ENCODE measurements at regions not wholly inside any gene's neighbourhood (a gene's known extent, or its start where the extent isn't known, plus 50 kb on each side); places are given as distances from the start of the nearest gene placed in this dataset.

GRCh38 chr14:34055157-34055950 lies 104.5 kb upstream of the EGLN3 start:
- intact Hi-C loops (cut with DNase I) = no loop called here
- no peak for DNase-seq
- no peak for FAIRE-seq
- H3K4me1 ChIP-seq = peaks cover 0 to 4% (median 0%) of the 10 kb centered on the region in 3 donors
- TF ChIP-seq CTCF (IDR thresholded peaks at IDR 0.05) = no peak
- ATAC-seq = no peak
- 91 to 97% methylated on average over 2 of the region's 2 CpGs for WGBS, 2 donors
- H3K27ac ChIP-seq = no peak overlapping the region
- no peaks in the 10 kb centered on the region for H3K27me3 ChIP-seq
- H3K4me3 ChIP-seq = no peak overlapping the region
- no peaks in the 10 kb centered on the region for H3K9me3 ChIP-seq
- H3K36me3 ChIP-seq = no peaks in the 10 kb centered on the region

DNA sequence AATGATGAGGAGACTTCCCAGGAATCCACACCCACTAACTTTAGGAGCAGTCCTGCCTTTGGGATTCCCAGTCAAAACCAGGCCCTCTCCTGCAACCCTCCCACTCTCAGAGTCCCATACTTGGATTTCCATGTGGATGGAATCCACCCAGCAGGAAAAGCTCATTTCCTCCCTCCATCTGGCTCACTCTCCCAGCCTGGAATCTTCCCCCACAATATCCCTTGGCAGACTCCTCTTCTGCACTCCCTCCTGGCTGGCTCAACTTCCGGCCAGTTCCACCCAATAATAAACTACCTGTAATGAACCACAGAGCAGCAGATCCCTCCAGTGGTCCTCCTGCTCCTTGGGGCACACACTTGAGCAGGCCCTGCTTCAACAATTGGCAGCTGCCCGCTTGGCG lies 102.8 kb upstream of the EGLN3 start:
- WGBS, 2 donors = 84 to 88% methylated on average over 3 of the region's 3 CpGs
- Histone ChIP-seq H3K27ac (no peak overlapping the region), H3K4me3 (no peak overlapping the region)

GRCh38 chr14:34052658-34053014 lies 101.8 kb upstream of the EGLN3 start:
- TF ChIP-seq CTCF (IDR thresholded peaks at IDR 0.05) = no peak
- Histone ChIP-seq H3K4me1 (no peaks in the 10 kb centered on the region), H3K4me3 (no peak overlapping the region), H3K36me3 (no peaks in the 10 kb centered on the region), H3K9me3 (no peaks in the 10 kb centered on the region), H3K27ac (no peak overlapping the region), H3K27me3 (no peaks in the 10 kb centered on the region)
- ATAC-seq (peak in 2 of 4 donors; percentile 27 to 36), FAIRE-seq (no peak), DNase-seq (no peak)
- intact Hi-C loops (cut with DNase I) = no loop called here
- 91% methylated on average over 5 of the region's 5 CpGs for WGBS, 2 donors

More for the DNA sequence above, 102.8 kb upstream of the EGLN3 start:
- no peak for TF ChIP-seq CTCF (IDR thresholded peaks at IDR 0.05)
- no peak for DNase-seq
- no peak for FAIRE-seq
- no peaks in the 10 kb centered on the region for H3K27me3 ChIP-seq
- H3K36me3 ChIP-seq = no peaks in the 10 kb centered on the region
- intact Hi-C loops (cut with DNase I) = no loop called here
- peak in 3 of 4 donors; percentile 37 to 58 (median 58) for ATAC-seq
- H3K9me3 ChIP-seq = no peaks in the 10 kb centered on the region
- H3K4me1 ChIP-seq = no peaks in the 10 kb centered on the region

GRCh38 chr14:34051966-34052657 lies 101.2 kb upstream of the EGLN3 start:
- no peak for DNase-seq
- Histone ChIP-seq H3K9me3 (no peaks in the 10 kb centered on the region), H3K4me3 (no peak overlapping the region), H3K36me3 (no peaks in the 10 kb centered on the region), H3K27me3 (no peaks in the 10 kb centered on the region), H3K4me1 (no peaks in the 10 kb centered on the region), H3K27ac (no peak overlapping the region)
- no peak for TF ChIP-seq CTCF (IDR thresholded peaks at IDR 0.05)
- intact Hi-C loops (cut with DNase I) = no loop called here
- WGBS, 2 donors = 65 to 73% methylated on average over 5 of the region's 5 CpGs
- ATAC-seq = peak in 3 of 4 donors; percentile 69 to 81 (median 73)
- peak; percentile 41 for FAIRE-seq

DNA sequence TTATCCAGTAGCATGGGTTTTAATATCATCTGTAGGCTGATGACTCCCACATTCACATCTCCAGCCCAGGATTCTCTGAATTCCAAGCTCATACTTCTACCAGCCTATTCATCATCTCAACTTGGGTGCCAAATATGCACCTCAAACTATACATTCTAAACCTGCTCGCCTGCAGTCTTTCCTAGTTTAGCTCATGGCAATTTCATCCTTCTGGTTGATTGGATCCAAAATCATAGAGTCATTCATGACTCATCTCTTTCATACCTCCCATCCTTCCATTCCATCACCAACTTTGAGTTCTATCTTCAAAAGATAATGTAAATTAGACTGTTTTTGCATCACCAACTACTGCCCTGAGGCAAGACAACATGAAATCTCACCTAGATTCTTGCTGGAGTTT lies 99.7 kb upstream of the EGLN3 start:
- H3K27me3 ChIP-seq = no peaks in the 10 kb centered on the region
- FAIRE-seq (no peak), ATAC-seq (no peak), DNase-seq (no peak)
- H3K36me3 ChIP-seq = no peaks in the 10 kb centered on the region
- no peak overlapping the region for H3K27ac ChIP-seq
- TF ChIP-seq CTCF (IDR thresholded peaks at IDR 0.05) = no peak
- H3K9me3 ChIP-seq = no peaks in the 10 kb centered on the region
- no peaks in the 10 kb centered on the region for H3K4me1 ChIP-seq
- intact Hi-C loops (cut with DNase I) = no loop called here
- no peak overlapping the region for H3K4me3 ChIP-seq
- whole genome bisulfite sequencing, 2 donors = 93% methylated on average over 1 of the region's 1 CpG

Measured in pancreas (tissue), 10 donors.